ENCODE measurements at regions not wholly inside any gene's neighbourhood (a gene's known extent, or its start where the extent isn't known, plus 50 kb on each side); places are given as distances from the start of the nearest gene placed in this dataset.

- TF ChIP-seq CTCF (IDR thresholded peaks at IDR 0.05) (no peak), ZFX (IDR thresholded peaks at IDR 0.05; ENCODE audit: borderline replicate concordance) (no peak)
Measured at GRCh38 chr22:48869788-48870187, 957.9 kb downstream of the BRD1 start.
